Left lung (tissue), 4 donors: ENCODE measurements at regions not wholly inside any gene's neighbourhood (a gene's known extent, or its start where the extent isn't known, plus 50 kb on each side); places are given as distances from the start of the nearest gene placed in this dataset.

Experiments
- ATAC-seq: fragments of 200-7000 bp; cut with Tn5 transposase; one replicate; pipeline ENCODE4 v1.9.1; 2020; ENCODE audit warnings: moderate library complexity
- DNase-seq, 4 donors: peaks; one replicate each; pipeline ENCODE4 v3.0.0-alpha.2; 2013 to 2020
- H3K27ac ChIP-seq, 2 donors: fragments of 200-600 bp; sonication (generic) in 1 of 2; one replicate each; pipeline versions ENCODE4 v1.5.0 to v1.8.0; 2020 to 2021
- H3K27me3 ChIP-seq, 2 donors: fragments of 200-600 bp; sonication (generic) in 1 of 2; one replicate each; pipeline versions ENCODE4 v1.5.0 to v1.8.0; 2020 to 2021
- H3K36me3 ChIP-seq, 2 donors: fragments of 200-600 bp; sonication (generic) in 1 of 2; one replicate each; pipeline versions ENCODE4 v1.5.0 to v1.8.0; 2020 to 2021
- H3K4me1 ChIP-seq, 2 donors: fragments of 200-600 bp; one replicate each; pipeline ENCODE4 v1.8.0; 2021
- H3K4me3 ChIP-seq, 2 donors: fragments of 200-600 bp; sonication (generic) in 1 of 2; one replicate each; pipeline versions ENCODE4 v1.5.0 to v1.8.0; 2020 to 2021; ENCODE audit warnings: mild to moderate bottlenecking in 1 of 2
- H3K9me3 ChIP-seq, 2 donors: fragments of 200-600 bp; sonication (generic) in 1 of 2; one replicate each; pipeline versions ENCODE4 v1.5.0 to v1.8.0; 2020 to 2021
- CTCF ChIP-seq, 2 donors: fragments of 200-600 bp; sonication (generic) in 1 of 2; IDR thresholded peaks; one replicate each; pipeline versions ENCODE4 v1.5.0 to v1.8.0; 2021; ENCODE audit warnings: antibody characterized with exemption in 2 of 2
- intact Hi-C, 2 donors: fragments of 100-400 bp; cut with DNase I; formaldehyde crosslinking; loops; one replicate each; pipeline versions ENCODE4 v1.11.2 to v1.14.2; 2022
- donor health status: DM: no; HTN: yes; CAD: no.
- donor health status: DM: no; HTN: no; CAD: no.

GRCh38 chr7:106480161-106480579 lies 180.8 kb downstream of the CCDC71L start:
- no peaks in the 10 kb centered on the region for H3K27me3 ChIP-seq
- H3K27ac ChIP-seq = no peak overlapping the region
- H3K4me1 ChIP-seq = peaks cover 7 to 11% of the 10 kb centered on the region in 2 donors
- no peak for TF ChIP-seq CTCF (IDR thresholded peaks at IDR 0.05)
- intact Hi-C loops = no loop called here
- ATAC-seq (no peak), DNase-seq (no peak)
- no peak overlapping the region for H3K4me3 ChIP-seq
- H3K9me3 ChIP-seq = no peaks in the 10 kb centered on the region
- no peaks in the 10 kb centered on the region for H3K36me3 ChIP-seq

DNA sequence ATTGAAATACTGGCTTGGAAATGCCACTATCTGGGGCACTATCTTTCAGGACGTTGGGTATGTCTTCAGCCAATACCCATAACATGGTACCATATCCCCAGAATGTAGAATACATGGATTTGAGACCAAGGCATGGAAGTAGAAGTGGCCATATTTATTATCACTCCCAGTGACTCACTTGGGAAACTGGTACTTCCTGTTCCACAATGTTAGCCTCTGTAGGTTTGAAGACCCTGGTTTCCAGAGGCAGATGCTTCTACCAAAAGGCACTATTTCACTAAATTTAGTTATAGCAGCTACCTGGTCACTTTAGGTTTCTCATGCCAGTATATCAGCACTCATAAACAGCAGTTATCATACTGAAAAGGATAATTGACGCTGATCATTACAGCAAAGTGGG lies 184.2 kb downstream of the CCDC71L start:
- no peak overlapping the region for H3K4me3 ChIP-seq
- ATAC-seq = no peak
- DNase-seq = no peak
- no peaks in the 10 kb centered on the region for H3K27me3 ChIP-seq
- no peak for TF ChIP-seq CTCF (IDR thresholded peaks at IDR 0.05)
- no peaks in the 10 kb centered on the region for H3K36me3 ChIP-seq
- intact Hi-C loops = no loop called here
- no peak overlapping the region for H3K27ac ChIP-seq
- no peaks in the 10 kb centered on the region for H3K9me3 ChIP-seq
- no peaks in the 10 kb centered on the region for H3K4me1 ChIP-seq

DNA sequence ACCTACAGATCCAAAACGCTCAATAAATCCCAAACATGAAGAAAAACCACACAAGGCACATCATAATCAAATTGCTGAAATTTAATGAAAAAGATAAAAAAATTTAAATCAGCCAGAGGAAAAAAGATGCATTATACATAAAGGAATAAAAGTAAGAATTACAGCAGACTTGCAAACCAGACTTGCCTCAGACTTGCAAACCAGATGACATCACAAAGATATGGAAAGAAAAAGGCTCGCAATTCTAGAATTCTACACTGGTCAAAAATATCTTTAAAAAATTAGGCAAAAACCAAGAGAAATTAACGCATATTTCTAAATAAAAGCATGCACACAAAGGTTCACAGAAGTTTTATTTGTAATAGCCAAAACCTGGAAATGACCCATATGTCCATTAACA lies 188.0 kb upstream of the NAMPT start:
- ATAC-seq (no peak), DNase-seq (no peak)
- TF ChIP-seq CTCF (IDR thresholded peaks at IDR 0.05) = no peak
- Histone ChIP-seq H3K27me3 (no peaks in the 10 kb centered on the region), H3K4me3 (no peak overlapping the region), H3K4me1 (no peaks in the 10 kb centered on the region), H3K27ac (no peak overlapping the region), H3K36me3 (no peaks in the 10 kb centered on the region), H3K9me3 (no peaks in the 10 kb centered on the region)
- intact Hi-C loops = no loop called here

GRCh38 chr7:106471686-106472440 lies 187.1 kb upstream of the NAMPT start:
- ATAC-seq (no peak), DNase-seq (no peak)
- H3K27ac ChIP-seq = no peak overlapping the region
- H3K36me3 ChIP-seq = no peaks in the 10 kb centered on the region
- no peaks in the 10 kb centered on the region for H3K9me3 ChIP-seq
- intact Hi-C loops = no loop called here
- no peaks in the 10 kb centered on the region for H3K27me3 ChIP-seq
- no peak for TF ChIP-seq CTCF (IDR thresholded peaks at IDR 0.05)
- H3K4me3 ChIP-seq = no peak overlapping the region
- no peaks in the 10 kb centered on the region for H3K4me1 ChIP-seq

- no peak for DNase-seq
- intact Hi-C loops = no loop called here
- no peak for TF ChIP-seq CTCF (IDR thresholded peaks at IDR 0.05)
- no peaks in the 10 kb centered on the region for H3K9me3 ChIP-seq
- ATAC-seq = no peak
- H3K4me3 ChIP-seq = no peak overlapping the region
- H3K4me1 ChIP-seq = no peaks in the 10 kb centered on the region
- no peak overlapping the region for H3K27ac ChIP-seq
- H3K27me3 ChIP-seq = no peaks in the 10 kb centered on the region
- H3K36me3 ChIP-seq = no peaks in the 10 kb centered on the region
Measured at GRCh38 chr7:106471021-106471420, 186.2 kb upstream of the NAMPT start.
